Stomach (tissue), 4 donors: ENCODE measurements at regions not wholly inside any gene's neighbourhood (a gene's known extent, or its start where the extent isn't known, plus 50 kb on each side); places are given as distances from the start of the nearest gene placed in this dataset.

Experiments
- CTCF ChIP-seq, 7 experiments: fragments of 450-650 bp in 4 of 7; fragments of 200-600 bp in 3 of 7; sonication (generic) in 3 of 7; IDR thresholded peaks; one replicate each; pipeline ENCODE4 v1.5.1; 2016 to 2019; ENCODE audit warnings: antibody characterized with exemption in 7 of 7, control low read depth in 2 of 7, mild to moderate bottlenecking in 1 of 7
- EP300 ChIP-seq: sonication (generic); formaldehyde crosslinking; IDR thresholded peaks from one replicate; pipeline ENCODE4 v1.6.1; 2017; ENCODE audit warnings: antibody characterized with exemption
- POLR2A ChIP-seq, 4 donors: fragments of 450-650 bp; IDR thresholded peaks; one replicate each; pipeline ENCODE4 v1.6.1; 2016; ENCODE audit warnings: antibody characterized with exemption in 4 of 4, control low read depth in 2 of 4, mild to moderate bottlenecking in 1 of 4, moderate library complexity in 1 of 4
- POLR2AphosphoS5 ChIP-seq, 3 donors: sonication (generic); formaldehyde crosslinking; IDR thresholded peaks; one replicate each; pipeline ENCODE4 v1.6.1; 2016; ENCODE audit warnings: antibody characterized with exemption in 3 of 3

- no peak for TF ChIP-seq CTCF (IDR thresholded peaks at IDR 0.05)
- TF ChIP-seq POLR2A (IDR thresholded peaks at IDR 0.05): no peak
- TF ChIP-seq POLR2AphosphoS5 (IDR thresholded peaks at IDR 0.05): no peak
- no peak for TF ChIP-seq EP300
These were observed 143.2 kb downstream of the CEBPB start for GRCh38 chr20:50333812-50334211.
